Mesendoderm (in vitro differentiated cells): ENCODE measurements at regions not wholly inside any gene's neighbourhood (a gene's known extent, or its start where the extent isn't known, plus 50 kb on each side); places are given as distances from the start of the nearest gene placed in this dataset.
"Not testable (repeated sequence)": the region's sequence is repeated elsewhere in the genome, so short reads cannot be mapped to it uniquely, and the experiment has no call there.

ENCODE experiments used
- DNase-seq: peaks from one replicate; pipeline ENCODE4 v3.0.0; 2013
- H2AK5ac ChIP-seq: 2 replicates; pipeline ENCODE4 v1.6.1; 2013; ENCODE audit warnings: low read length, inconsistent platforms
- H2BK120ac ChIP-seq: 2 replicates; pipeline ENCODE4 v1.6.1; 2013; ENCODE audit warnings: low read depth, mild to moderate bottlenecking, low read length, moderate library complexity, mixed read lengths
- H2BK15ac ChIP-seq: replicated peaks from 2 replicates; pipeline ENCODE4 v1.6.1; 2013; ENCODE audit warnings: low read depth, mild to moderate bottlenecking, moderate library complexity
- H2BK5ac ChIP-seq: 2 replicates; pipeline ENCODE4 v1.6.1; 2013; ENCODE audit warnings: low read length, inconsistent platforms
- H3K18ac ChIP-seq: 2 replicates; pipeline ENCODE4 v1.6.1; 2013; ENCODE audit warnings: mild to moderate bottlenecking, low read length, mixed read lengths
- H3K23ac ChIP-seq: one replicate; pipeline ENCODE4 v1.6.1; 2013; ENCODE audit warnings: low read length
- H3K27ac ChIP-seq: 2 replicates; pipeline ENCODE4 v1.5.1; 2013; ENCODE audit warnings: low read depth, mild to moderate bottlenecking, inconsistent platforms, low read length, moderate library complexity
- H3K27me3 ChIP-seq: 2 replicates; pipeline ENCODE4 v1.6.1; 2013; ENCODE audit warnings: low read length, control low read depth, mild to moderate bottlenecking, inconsistent platforms; ENCODE audit not compliant: insufficient read depth, poor library complexity
- H3K36me3 ChIP-seq: 2 replicates; pipeline ENCODE4 v1.6.1; 2013; ENCODE audit warnings: low read length, inconsistent platforms; ENCODE audit not compliant: control insufficient read depth, insufficient read depth
- H3K4ac ChIP-seq: one replicate; pipeline ENCODE4 v1.6.1; 2013; ENCODE audit warnings: low read depth, mild to moderate bottlenecking, low read length, moderate library complexity
- H3K4me1 ChIP-seq: 2 replicates; pipeline ENCODE4 v1.6.1; 2013; ENCODE audit warnings: low read depth, low read length, inconsistent platforms; ENCODE audit not compliant: control insufficient read depth
- H3K4me2 ChIP-seq: 2 replicates; pipeline ENCODE4 v1.6.1; 2013; ENCODE audit warnings: low read length
- H3K4me3 ChIP-seq: 2 replicates; pipeline ENCODE4 v1.5.1; 2013; ENCODE audit warnings: mild to moderate bottlenecking, low read length
- H3K56ac ChIP-seq: one replicate; pipeline ENCODE4 v1.6.1; 2013; ENCODE audit warnings: low read length
- H3K79me1 ChIP-seq: 2 replicates; pipeline ENCODE4 v1.6.1; 2013; ENCODE audit warnings: low read length, inconsistent platforms
- H3K79me2 ChIP-seq: 2 replicates; pipeline ENCODE4 v1.6.1; 2013; ENCODE audit warnings: mild to moderate bottlenecking, low read length; ENCODE audit not compliant: control insufficient read depth, insufficient read depth
- H3K9ac ChIP-seq: 2 replicates; pipeline ENCODE4 v1.6.1; 2013; ENCODE audit warnings: low read length, inconsistent platforms
- H4K5ac ChIP-seq: one replicate; pipeline ENCODE4 v1.6.1; 2013; ENCODE audit warnings: low read length
- H4K8ac ChIP-seq: one replicate; pipeline ENCODE4 v1.6.1; 2013; ENCODE audit warnings: low read depth, mild to moderate bottlenecking, control low read depth, low read length, moderate library complexity
- WGBS: extraction: QIAGEN DNeasy Blood & Tissue Kit; methylation state at CpG from one replicate; pipeline ENCODE4 v1.1.7; 2013; ENCODE audit warnings: low lambda C conversion rate, missing lambda C conversion rate; ENCODE audit not compliant: insufficient coverage; ENCODE audit errors: extremely low coverage; 5-methylcytosine and 5-hydroxymethylcytosine counted together

DNA sequence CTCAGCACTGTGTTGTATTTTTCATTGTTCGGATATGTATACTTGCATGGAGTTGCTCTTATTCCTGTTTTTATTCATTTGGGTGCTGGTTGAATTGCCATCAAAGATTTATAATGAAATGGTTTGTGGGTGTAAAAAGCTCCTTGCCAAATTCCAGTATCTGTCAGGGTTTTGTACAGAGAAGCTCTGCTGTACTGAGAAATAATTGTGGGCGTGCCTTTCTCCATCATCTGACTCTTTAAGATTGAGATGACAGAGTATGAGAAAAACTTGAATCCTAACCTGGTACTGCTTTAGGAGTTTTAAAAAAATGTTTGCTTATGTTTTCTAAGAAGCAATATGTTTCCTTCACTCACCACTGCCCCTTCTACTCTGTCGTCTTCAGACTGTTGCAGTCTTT is 58.7 kb upstream of the GARIN1A start:
- not testable (repeated sequence) for H4K5ac ChIP-seq, DNase-seq, H3K4me2 ChIP-seq, H3K23ac ChIP-seq, H4K8ac ChIP-seq, H3K4me1 ChIP-seq, H2BK5ac ChIP-seq, H3K56ac ChIP-seq, H3K9ac ChIP-seq, H3K4ac ChIP-seq, H2AK5ac ChIP-seq, H3K27me3 ChIP-seq, H2BK15ac ChIP-seq, H3K79me1 ChIP-seq, H3K18ac ChIP-seq, H3K79me2 ChIP-seq, H3K27ac ChIP-seq, H3K4me3 ChIP-seq, H2BK120ac ChIP-seq, H3K36me3 ChIP-seq
- WGBS, result no CpG with 5 or more reads among the region's 3 CpGs

DNA sequence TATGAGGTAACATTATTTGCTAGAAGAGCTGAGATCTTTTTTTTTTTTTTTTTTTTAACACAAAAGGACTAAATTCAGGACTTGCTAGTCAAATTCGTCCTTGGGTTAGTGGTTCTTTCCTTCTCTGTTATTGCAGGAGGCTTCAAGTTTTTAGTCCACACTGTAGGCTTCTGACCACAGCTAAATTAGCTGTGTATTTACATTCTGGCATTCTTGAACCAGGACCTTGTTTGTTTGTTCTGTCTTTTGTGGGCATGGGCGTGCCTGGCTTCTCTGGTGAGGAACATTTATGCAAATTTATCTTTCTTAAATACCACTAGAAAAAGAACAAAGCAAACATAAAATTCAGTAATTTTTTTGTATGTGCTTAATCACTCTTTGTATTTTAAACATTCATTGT is 57.3 kb upstream of the GARIN1A start:
- not testable (repeated sequence) for H3K4ac ChIP-seq, H3K4me3 ChIP-seq, H3K4me1 ChIP-seq, H4K5ac ChIP-seq, H2BK120ac ChIP-seq, H3K56ac ChIP-seq, H3K27me3 ChIP-seq, H2BK5ac ChIP-seq, H3K4me2 ChIP-seq, DNase-seq, H2AK5ac ChIP-seq, H3K36me3 ChIP-seq, H3K79me1 ChIP-seq, H3K9ac ChIP-seq, H4K8ac ChIP-seq, H3K23ac ChIP-seq, H3K27ac ChIP-seq, H3K18ac ChIP-seq, H3K79me2 ChIP-seq, H2BK15ac ChIP-seq
- no CpG with 5 or more reads among the region's 2 CpGs for WGBS

DNA sequence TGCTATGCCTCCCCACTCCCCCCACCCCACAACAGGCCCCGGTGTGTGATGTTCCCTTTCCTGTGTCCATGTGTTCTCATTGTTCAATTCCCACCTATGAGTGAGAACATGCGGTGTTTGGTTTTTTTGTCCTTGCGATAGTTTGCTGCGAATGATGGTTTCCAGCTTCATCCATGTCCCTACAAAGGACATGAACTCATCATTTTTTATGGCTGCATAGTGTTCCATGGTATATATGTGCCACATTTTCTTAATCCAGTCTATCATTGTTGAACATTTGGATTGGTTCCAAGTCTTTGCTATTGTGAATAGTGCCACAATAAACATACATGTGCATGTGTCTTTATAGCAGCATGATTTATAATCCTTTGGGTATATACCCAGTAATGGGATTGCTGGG is 55.3 kb upstream of the GARIN1A start:
- H3K18ac ChIP-seq, H3K56ac ChIP-seq, H3K4me2 ChIP-seq, H2AK5ac ChIP-seq, H3K79me2 ChIP-seq, H3K4me3 ChIP-seq, H4K5ac ChIP-seq, H3K27ac ChIP-seq, H3K27me3 ChIP-seq, H3K23ac ChIP-seq, H2BK5ac ChIP-seq, H2BK120ac ChIP-seq, H3K9ac ChIP-seq, H3K4me1 ChIP-seq, H4K8ac ChIP-seq, H3K79me1 ChIP-seq, H3K4ac ChIP-seq, H2BK15ac ChIP-seq, DNase-seq, H3K36me3 ChIP-seq: not testable (repeated sequence)
- no CpG with 5 or more reads among the region's 4 CpGs for WGBS
